Hepatic stellate cell (primary cell): ENCODE measurements at regions not wholly inside any gene's neighbourhood (a gene's known extent, or its start where the extent isn't known, plus 50 kb on each side); places are given as distances from the start of the nearest gene placed in this dataset.

Source experiments
- DNase-seq: peaks from one replicate; pipeline ENCODE4 v3.0.0; 2011; ENCODE audit warnings: low spot score

DNA sequence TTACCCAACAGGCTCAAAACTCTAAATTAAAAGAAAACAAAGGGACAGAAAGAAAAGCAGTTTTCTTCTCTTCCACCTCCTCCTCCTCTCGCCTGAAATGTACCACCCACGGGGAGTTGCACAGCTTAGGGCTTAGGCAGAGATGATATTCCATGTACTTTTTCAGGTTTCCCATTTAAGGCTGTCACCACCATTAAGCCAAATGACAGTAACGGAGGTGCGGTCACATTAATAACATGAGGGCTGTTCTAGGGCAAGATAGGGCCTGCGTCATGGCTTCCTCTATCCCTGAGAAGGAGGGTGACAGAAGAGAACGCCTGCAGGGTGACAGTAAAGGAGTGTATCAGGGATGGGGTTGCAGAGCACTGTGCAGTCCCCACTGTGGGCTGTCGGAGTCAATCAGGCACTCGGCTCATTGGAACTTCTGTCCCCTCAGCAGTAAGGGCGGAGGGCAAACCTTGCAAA is 51.7 kb upstream of the TJP1 start:
- DNase-seq = no peak

DNA sequence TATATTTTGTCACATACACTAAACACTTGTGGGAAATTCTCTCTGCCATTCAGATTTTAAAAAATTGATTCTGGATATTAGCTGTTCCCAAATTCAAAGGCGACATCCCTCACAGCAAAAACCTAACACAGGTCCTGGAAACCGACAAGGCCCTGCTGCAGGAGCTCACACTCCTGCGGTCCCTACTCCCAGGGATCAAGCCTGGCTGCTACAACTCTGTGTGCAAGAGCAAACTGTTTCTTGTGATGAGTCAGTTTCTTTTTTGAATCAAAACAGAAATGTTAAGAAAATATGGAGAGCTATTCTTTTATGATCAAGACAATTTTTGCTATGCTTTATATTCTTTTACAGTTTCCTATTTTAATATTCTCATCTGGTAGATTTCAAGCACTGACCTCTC is 51.0 kb upstream of the TJP1 start:
- DNase-seq = peak; percentile 11

DNA sequence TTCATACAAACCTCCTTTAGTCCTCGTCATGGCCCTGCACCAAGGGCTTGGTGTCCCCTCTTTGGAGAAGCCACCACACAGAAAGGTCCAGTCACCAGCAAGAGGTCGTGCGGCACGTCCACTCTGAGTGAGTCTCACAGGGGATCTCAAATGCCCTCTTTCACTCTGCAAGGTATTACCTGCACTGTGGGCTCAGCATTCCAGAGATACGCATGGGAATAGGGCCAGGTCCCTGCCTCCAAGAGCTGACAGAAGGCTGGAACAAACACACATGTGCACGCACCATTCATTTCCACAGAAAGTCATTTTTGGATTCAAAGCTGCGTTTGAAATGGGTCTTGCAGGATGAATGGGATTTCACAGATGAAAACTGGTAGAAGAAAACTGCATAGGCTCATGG is 50.4 kb upstream of the TJP1 start:
- DNase-seq = no peak
